ENCODE measurements at regions not wholly inside any gene's neighbourhood (a gene's known extent, or its start where the extent isn't known, plus 50 kb on each side); places are given as distances from the start of the nearest gene placed in this dataset.

DNA sequence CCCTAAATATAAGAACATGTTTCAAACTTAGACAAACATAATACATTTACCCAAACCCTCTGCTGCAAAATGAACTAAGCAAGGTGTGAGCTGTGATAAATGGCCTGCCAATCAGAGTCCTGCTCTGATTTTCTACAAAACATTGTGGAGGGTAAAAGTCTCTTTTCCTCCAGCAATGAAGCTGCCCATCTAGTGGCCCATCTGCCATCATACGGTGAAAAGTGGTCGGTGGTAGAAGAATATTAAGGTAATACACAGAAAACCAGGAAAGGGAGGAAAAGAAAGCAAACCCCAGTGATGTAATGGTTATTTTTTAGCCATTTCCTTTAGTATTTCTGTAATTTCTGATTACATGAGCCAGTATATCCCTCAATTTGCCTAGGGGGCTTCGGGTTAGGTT, 838.1 kb downstream of the TBL1XR1 start:
- no peak for DNase-seq
- Histone ChIP-seq H3K27ac (ENCODE audit: insufficient read depth in 1 of 2, low read depth in 1 of 2, low read length in 2 of 2, poor library complexity in 1 of 2, severe bottlenecking in 2 of 2) (no peak overlapping the region), H3K4me1 (ENCODE audit: control extremely low read depth in 1 of 4, control insufficient read depth in 4 of 4, insufficient read depth in 4 of 4, low read length in 3 of 4) (no peaks in the 10 kb centered on the region), H3K9me3 (ENCODE audit: control extremely low read depth in 1 of 5, control insufficient read depth in 4 of 5, insufficient read depth in 2 of 5, low read depth in 1 of 5, low read length in 4 of 5) (peaks cover 0 to 5% (median 0%) of the 10 kb centered on the region in 5 experiments), H3K4me3 (ENCODE audit: control insufficient read depth in 1 of 7, extremely low read depth in 1 of 7, insufficient read depth in 4 of 7, low read depth in 2 of 7, low read length in 6 of 7) (no peak overlapping the region), H3K36me3 (ENCODE audit: control insufficient read depth in 4 of 4, insufficient read depth in 4 of 4, low read length in 3 of 4) (no peaks in the 10 kb centered on the region), H3K27me3 (replicated peaks in 2 of 5; ENCODE audit: control insufficient read depth in 4 of 5, insufficient read depth in 5 of 5, low read length in 4 of 5) (no peaks in the 10 kb centered on the region)
- WGBS (ENCODE audit: insufficient coverage), result 86% methylated on average over 1 of the region's 3 CpGs
- CTCF ChIA-PET, result no interaction called here
- POLR2A ChIA-PET, result no interaction called here

DNA sequence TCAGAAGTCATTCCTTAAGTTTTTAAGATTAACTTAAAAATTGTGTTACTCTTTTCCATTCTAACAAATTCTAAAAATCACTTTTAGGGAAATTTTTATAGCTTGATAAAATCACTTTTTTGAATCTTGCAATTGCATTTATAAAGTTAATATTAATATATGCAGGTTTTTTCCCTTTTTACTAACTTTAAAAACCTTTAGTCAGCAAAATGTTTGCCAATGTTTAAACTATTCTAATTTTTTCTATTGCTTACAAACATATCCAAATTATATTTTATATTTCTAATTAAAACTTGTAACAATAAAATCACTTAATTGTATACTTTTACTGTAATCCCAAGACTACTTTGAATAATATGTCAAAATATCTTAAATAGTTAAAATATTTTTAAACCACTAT, 839.4 kb downstream of the TBL1XR1 start:
- ChIA-PET POLR2A (no interaction called here), CTCF (no interaction called here)
- Histone ChIP-seq H3K4me1 (ENCODE audit: control extremely low read depth in 1 of 4, control insufficient read depth in 4 of 4, insufficient read depth in 4 of 4, low read length in 3 of 4) (no peaks in the 10 kb centered on the region), H3K9me3 (ENCODE audit: control extremely low read depth in 1 of 5, control insufficient read depth in 4 of 5, insufficient read depth in 2 of 5, low read depth in 1 of 5, low read length in 4 of 5) (peaks cover 0 to 5% (median 0%) of the 10 kb centered on the region in 5 experiments), H3K36me3 (ENCODE audit: control insufficient read depth in 4 of 4, insufficient read depth in 4 of 4, low read length in 3 of 4) (no peaks in the 10 kb centered on the region), H3K4me3 (ENCODE audit: control insufficient read depth in 1 of 7, extremely low read depth in 1 of 7, insufficient read depth in 4 of 7, low read depth in 2 of 7, low read length in 6 of 7) (no peak overlapping the region), H3K27ac (ENCODE audit: insufficient read depth in 1 of 2, low read depth in 1 of 2, low read length in 2 of 2, poor library complexity in 1 of 2, severe bottlenecking in 2 of 2) (no peak overlapping the region), H3K27me3 (replicated peaks in 2 of 5; ENCODE audit: control insufficient read depth in 4 of 5, insufficient read depth in 5 of 5, low read length in 4 of 5) (no peaks in the 10 kb centered on the region)
- no peak for DNase-seq

DNA sequence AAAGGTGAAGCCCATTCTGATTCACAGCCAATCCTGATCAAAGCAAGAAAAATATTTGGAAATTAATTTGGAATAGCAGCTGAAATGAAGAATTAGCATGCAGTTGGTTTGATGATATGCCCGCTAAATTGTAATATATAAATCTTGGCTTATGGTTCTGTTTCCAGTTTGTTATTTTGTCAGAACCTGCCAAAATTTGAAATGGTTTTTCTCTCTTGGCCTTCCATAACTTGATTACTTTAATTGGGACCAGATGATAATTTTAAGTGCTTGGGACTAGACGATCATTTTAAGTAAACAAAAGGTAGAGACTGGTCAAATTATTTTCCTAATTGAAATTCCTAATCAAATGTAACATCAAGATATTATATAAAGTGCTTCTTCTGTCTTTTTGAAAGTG, 842.4 kb downstream of the TBL1XR1 start:
- POLR2A ChIA-PET, result no interaction called here
- 100% methylated on average over 1 of the region's 2 CpGs for WGBS (ENCODE audit: insufficient coverage)
- Histone ChIP-seq H3K27ac (ENCODE audit: insufficient read depth in 1 of 2, low read depth in 1 of 2, low read length in 2 of 2, poor library complexity in 1 of 2, severe bottlenecking in 2 of 2) (no peak overlapping the region), H3K4me1 (ENCODE audit: control extremely low read depth in 1 of 4, control insufficient read depth in 4 of 4, insufficient read depth in 4 of 4, low read length in 3 of 4) (no peaks in the 10 kb centered on the region), H3K4me3 (ENCODE audit: control insufficient read depth in 1 of 7, extremely low read depth in 1 of 7, insufficient read depth in 4 of 7, low read depth in 2 of 7, low read length in 6 of 7) (no peak overlapping the region), H3K27me3 (replicated peaks in 2 of 5; ENCODE audit: control insufficient read depth in 4 of 5, insufficient read depth in 5 of 5, low read length in 4 of 5) (no peaks in the 10 kb centered on the region), H3K9me3 (ENCODE audit: control extremely low read depth in 1 of 5, control insufficient read depth in 4 of 5, insufficient read depth in 2 of 5, low read depth in 1 of 5, low read length in 4 of 5) (peaks cover 0 to 4% (median 0%) of the 10 kb centered on the region in 5 experiments), H3K36me3 (ENCODE audit: control insufficient read depth in 4 of 4, insufficient read depth in 4 of 4, low read length in 3 of 4) (no peaks in the 10 kb centered on the region)
- DNase-seq, result no peak
- CTCF ChIA-PET, result no interaction called here

DNA sequence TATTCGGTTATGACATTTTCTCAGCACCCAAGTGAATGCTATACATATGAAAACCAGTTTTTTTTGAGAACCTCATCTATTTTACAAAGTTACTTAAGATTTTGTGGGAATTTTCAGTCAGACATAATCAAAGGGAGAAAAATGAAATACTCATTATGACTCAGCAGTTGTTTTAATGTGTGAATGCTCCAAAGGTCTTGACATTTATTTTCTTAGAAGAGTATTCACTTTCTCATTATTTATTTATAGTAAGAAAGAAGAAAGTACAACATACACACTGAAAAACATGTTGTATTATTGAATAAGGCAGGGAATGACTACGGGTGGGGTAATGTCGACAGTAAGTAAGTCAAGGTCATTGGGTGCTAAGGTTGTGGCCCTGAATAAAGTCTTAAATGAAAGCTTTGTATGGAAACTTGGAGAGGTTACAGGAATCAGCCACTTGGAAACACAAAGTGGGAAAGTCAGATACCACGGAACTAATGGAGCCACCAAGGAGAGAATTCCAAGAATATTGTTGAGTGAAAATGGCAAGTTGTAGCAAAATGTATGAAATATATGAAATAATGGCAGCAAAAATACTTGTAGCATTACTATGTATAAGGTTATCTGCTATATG, 844.5 kb downstream of the TBL1XR1 start:
- ChIA-PET POLR2A (no interaction called here), CTCF (interaction anchor here (0.6 kb wide), 1 partner anchor 94 kb away, joined by 3 read pairs; no protein-coding TSS in a partner anchor)
- H3K27ac ChIP-seq (ENCODE audit: insufficient read depth in 1 of 2, low read depth in 1 of 2, low read length in 2 of 2, poor library complexity in 1 of 2, severe bottlenecking in 2 of 2), result no peak overlapping the region
- DNase-seq, result no peak
- 94% methylated on average over 3 of the region's 4 CpGs for WGBS (ENCODE audit: insufficient coverage)
- H3K9me3 ChIP-seq (ENCODE audit: control extremely low read depth in 1 of 5, control insufficient read depth in 4 of 5, insufficient read depth in 2 of 5, low read depth in 1 of 5, low read length in 4 of 5), result peaks cover 0 to 4% (median 0%) of the 10 kb centered on the region in 5 experiments
- H3K27me3 ChIP-seq (replicated peaks in 2 of 5; ENCODE audit: control insufficient read depth in 4 of 5, insufficient read depth in 5 of 5, low read length in 4 of 5), result no peaks in the 10 kb centered on the region
- H3K36me3 ChIP-seq (ENCODE audit: control insufficient read depth in 4 of 4, insufficient read depth in 4 of 4, low read length in 3 of 4), result no peaks in the 10 kb centered on the region
- no peaks in the 10 kb centered on the region for H3K4me1 ChIP-seq (ENCODE audit: control extremely low read depth in 1 of 4, control insufficient read depth in 4 of 4, insufficient read depth in 4 of 4, low read length in 3 of 4)
- no peak overlapping the region for H3K4me3 ChIP-seq (ENCODE audit: control insufficient read depth in 1 of 7, extremely low read depth in 1 of 7, insufficient read depth in 4 of 7, low read depth in 2 of 7, low read length in 6 of 7)

DNA sequence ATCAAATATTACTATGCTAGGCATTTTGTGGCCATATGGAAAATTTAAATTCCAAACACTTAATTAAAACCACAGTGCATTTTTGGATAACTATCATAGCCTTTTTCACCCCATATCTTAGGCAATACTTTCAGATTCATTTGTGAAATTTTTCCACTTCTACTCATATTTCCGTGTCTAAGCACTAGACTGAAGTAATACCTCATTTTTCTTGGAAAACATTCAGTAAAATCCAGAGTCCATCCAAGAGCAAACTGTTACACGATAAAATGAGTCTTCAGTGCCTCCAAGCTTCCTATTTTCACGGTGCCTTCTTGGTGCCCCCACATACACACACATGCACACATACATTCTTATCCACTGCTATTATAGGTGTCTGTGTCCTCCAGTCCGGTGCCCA, 845.9 kb downstream of the TBL1XR1 start:
- H3K4me3 ChIP-seq (ENCODE audit: control insufficient read depth in 1 of 7, extremely low read depth in 1 of 7, insufficient read depth in 4 of 7, low read depth in 2 of 7, low read length in 6 of 7), result no peak overlapping the region
- DNase-seq, result no peak
- ChIA-PET CTCF (no interaction called here), POLR2A (no interaction called here)
- H3K9me3 ChIP-seq (ENCODE audit: control extremely low read depth in 1 of 5, control insufficient read depth in 4 of 5, insufficient read depth in 2 of 5, low read depth in 1 of 5, low read length in 4 of 5), result peaks cover 0 to 4% (median 0%) of the 10 kb centered on the region in 5 experiments
- H3K4me1 ChIP-seq (ENCODE audit: control extremely low read depth in 1 of 4, control insufficient read depth in 4 of 4, insufficient read depth in 4 of 4, low read length in 3 of 4), result no peaks in the 10 kb centered on the region
- 91% methylated on average over 4 of the region's 4 CpGs for WGBS (ENCODE audit: insufficient coverage)
- no peaks in the 10 kb centered on the region for H3K36me3 ChIP-seq (ENCODE audit: control insufficient read depth in 4 of 4, insufficient read depth in 4 of 4, low read length in 3 of 4)
- no peaks in the 10 kb centered on the region for H3K27me3 ChIP-seq (replicated peaks in 2 of 5; ENCODE audit: control insufficient read depth in 4 of 5, insufficient read depth in 5 of 5, low read length in 4 of 5)
- no peak overlapping the region for H3K27ac ChIP-seq (ENCODE audit: insufficient read depth in 1 of 2, low read depth in 1 of 2, low read length in 2 of 2, poor library complexity in 1 of 2, severe bottlenecking in 2 of 2)

DNA sequence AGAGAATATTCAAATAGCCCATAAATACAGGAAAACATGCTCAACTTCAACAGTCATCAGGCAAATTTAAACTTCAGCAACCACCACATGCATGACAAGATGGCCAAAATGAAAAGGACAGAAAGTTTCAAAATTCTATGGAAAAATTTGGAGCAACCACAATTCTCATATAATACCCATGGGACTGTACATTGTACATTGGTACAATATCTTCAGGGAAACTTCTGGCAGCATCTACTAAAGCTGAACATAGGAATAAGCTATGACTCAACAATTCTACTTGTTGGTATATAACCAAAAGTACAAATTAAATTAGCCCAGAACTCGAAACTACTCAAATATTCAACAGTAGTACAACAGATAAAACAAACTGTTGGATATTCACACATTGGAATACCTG, 847.6 kb downstream of the TBL1XR1 start:
- no peak for DNase-seq
- Histone ChIP-seq H3K27me3 (replicated peaks in 2 of 5; ENCODE audit: control insufficient read depth in 4 of 5, insufficient read depth in 5 of 5, low read length in 4 of 5) (no peaks in the 10 kb centered on the region), H3K9me3 (ENCODE audit: control extremely low read depth in 1 of 5, control insufficient read depth in 4 of 5, insufficient read depth in 2 of 5, low read depth in 1 of 5, low read length in 4 of 5) (peaks cover 0 to 2% (median 0%) of the 10 kb centered on the region in 5 experiments), H3K36me3 (ENCODE audit: control insufficient read depth in 4 of 4, insufficient read depth in 4 of 4, low read length in 3 of 4) (no peaks in the 10 kb centered on the region), H3K27ac (ENCODE audit: insufficient read depth in 1 of 2, low read depth in 1 of 2, low read length in 2 of 2, poor library complexity in 1 of 2, severe bottlenecking in 2 of 2) (no peak overlapping the region), H3K4me3 (ENCODE audit: control insufficient read depth in 1 of 7, extremely low read depth in 1 of 7, insufficient read depth in 4 of 7, low read depth in 2 of 7, low read length in 6 of 7) (no peak overlapping the region), H3K4me1 (ENCODE audit: control extremely low read depth in 1 of 4, control insufficient read depth in 4 of 4, insufficient read depth in 4 of 4, low read length in 3 of 4) (no peaks in the 10 kb centered on the region)
- ChIA-PET POLR2A (no interaction called here), CTCF (no interaction called here)
- WGBS (ENCODE audit: insufficient coverage), result no CpG with 5 or more reads among the region's 1 CpG

DNA sequence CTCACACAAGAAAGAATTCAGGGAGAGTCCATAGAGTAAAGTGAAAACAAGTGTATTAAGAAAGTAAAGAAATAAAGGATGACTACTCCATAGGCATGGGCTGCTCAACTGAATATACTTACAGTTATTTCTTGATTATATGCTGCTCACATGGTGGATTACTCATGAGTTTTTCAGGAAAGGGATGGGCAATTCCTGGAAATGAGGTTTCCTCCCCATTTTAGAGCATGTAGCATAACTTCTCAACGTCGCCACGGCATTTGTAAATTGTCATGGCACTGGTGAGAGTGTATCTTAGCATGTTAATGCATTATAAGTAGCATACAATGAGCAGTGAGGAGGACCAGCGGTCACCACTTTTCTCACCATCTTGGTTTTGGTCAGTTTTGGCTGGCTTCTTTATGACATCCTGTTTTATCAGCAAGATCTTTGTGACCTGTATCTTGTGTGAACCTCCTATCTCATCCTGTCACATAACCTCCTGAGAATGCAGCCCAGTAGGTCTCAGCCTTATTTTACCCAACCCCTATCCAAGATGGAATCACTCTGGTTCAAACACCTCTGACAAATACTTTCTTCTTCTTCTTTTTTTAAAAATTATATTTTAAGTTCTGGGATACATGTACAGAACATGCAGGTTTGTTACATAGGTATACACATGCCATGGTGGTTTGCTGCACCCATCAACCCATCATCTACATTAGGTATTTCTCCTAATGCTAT, 849.7 kb downstream of the TBL1XR1 start:
- H3K4me1 ChIP-seq (ENCODE audit: control extremely low read depth in 1 of 4, control insufficient read depth in 4 of 4, insufficient read depth in 4 of 4, low read length in 3 of 4), result no peaks in the 10 kb centered on the region
- CTCF ChIA-PET, result no interaction called here
- no peak overlapping the region for H3K27ac ChIP-seq (ENCODE audit: insufficient read depth in 1 of 2, low read depth in 1 of 2, low read length in 2 of 2, poor library complexity in 1 of 2, severe bottlenecking in 2 of 2)

More for the DNA sequence above, 849.7 kb downstream of the TBL1XR1 start:
- Histone ChIP-seq H3K27me3 (replicated peaks in 2 of 5; ENCODE audit: control insufficient read depth in 4 of 5, insufficient read depth in 5 of 5, low read length in 4 of 5) (no peaks in the 10 kb centered on the region), H3K4me3 (ENCODE audit: control insufficient read depth in 1 of 7, extremely low read depth in 1 of 7, insufficient read depth in 4 of 7, low read depth in 2 of 7, low read length in 6 of 7) (no peak overlapping the region), H3K36me3 (ENCODE audit: control insufficient read depth in 4 of 4, insufficient read depth in 4 of 4, low read length in 3 of 4) (no peaks in the 10 kb centered on the region), H3K9me3 (ENCODE audit: control extremely low read depth in 1 of 5, control insufficient read depth in 4 of 5, insufficient read depth in 2 of 5, low read depth in 1 of 5, low read length in 4 of 5) (peaks cover 0 to 2% (median 0%) of the 10 kb centered on the region in 5 experiments)
- WGBS (ENCODE audit: insufficient coverage), result 100% methylated on average over 4 of the region's 4 CpGs
- DNase-seq, result no peak
- POLR2A ChIA-PET, result no interaction called here
